ENCODE measurements at regions not wholly inside any gene's neighbourhood (a gene's known extent, or its start where the extent isn't known, plus 50 kb on each side); places are given as distances from the start of the nearest gene placed in this dataset.

DNA sequence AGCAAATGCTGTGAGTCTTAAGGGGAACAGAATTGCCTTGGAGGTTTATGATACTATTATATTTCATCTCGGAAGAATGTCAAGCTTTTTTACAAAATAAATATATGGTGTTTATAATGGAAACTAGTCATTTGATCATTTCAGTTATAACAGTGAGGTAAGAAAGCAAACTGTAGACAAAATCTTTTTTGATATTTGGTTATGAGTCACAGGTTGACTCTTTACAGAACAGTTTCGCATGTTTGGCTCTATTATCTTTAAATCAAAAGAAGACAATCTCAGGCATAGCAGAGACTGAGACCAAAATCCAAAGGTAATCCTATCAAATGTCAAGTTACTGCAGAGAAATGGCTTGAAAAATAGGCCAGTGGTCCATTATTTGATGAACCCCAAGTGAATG, 490.9 kb upstream of the MDFIC2 start:
- Histone ChIP-seq H3K4me2 (ENCODE audit: control insufficient read depth, extremely low read depth, insufficient read depth, low read depth, low read length) (no peak overlapping the region), H3K9me1 (ENCODE audit: control insufficient read depth, extremely low read depth, insufficient read depth, low read length) (no peaks in the 10 kb centered on the region), H3K4me3 (ENCODE audit: control insufficient read depth in 2 of 3, extremely low read depth in 1 of 3, insufficient read depth in 2 of 3, low read depth in 1 of 3, low read length in 3 of 3) (no peak overlapping the region), H3K36me3 (ENCODE audit: control insufficient read depth in 2 of 2, extremely low read depth in 1 of 2, insufficient read depth in 2 of 2, low read length in 2 of 2) (no peaks in the 10 kb centered on the region), H3K9me3 (ENCODE audit: control insufficient read depth, low read depth, low read length) (no peaks in the 10 kb centered on the region), H3K4me1 (ENCODE audit: control insufficient read depth, extremely low read depth, insufficient read depth, low read length) (no peaks in the 10 kb centered on the region), H2AFZ (ENCODE audit: control insufficient read depth, low read length) (no peak overlapping the region), H3K27ac (ENCODE audit: control insufficient read depth, insufficient read depth, low read length) (no peak overlapping the region), H3K79me2 (ENCODE audit: control insufficient read depth, insufficient read depth, low read length) (no peaks in the 10 kb centered on the region), H3K27me3 (ENCODE audit: control insufficient read depth, extremely low read depth, insufficient read depth, low read length) (no peaks in the 10 kb centered on the region), H3K9ac (ENCODE audit: control insufficient read depth, extremely low read depth, insufficient read depth, low read length) (no peak overlapping the region), H4K20me1 (ENCODE audit: control insufficient read depth, extremely low read depth, insufficient read depth, low read length) (no peaks in the 10 kb centered on the region)
- dilution Hi-C loops (cut with MboI; ENCODE audit: extremely low pct_ligation_motif_present, low sequenced_read_pairs): no loop called here
- DNase-seq (ENCODE audit: low read depth, low spot score) (no peak), FAIRE-seq (no peak)
- TF ChIP-seq, protein P1, sequence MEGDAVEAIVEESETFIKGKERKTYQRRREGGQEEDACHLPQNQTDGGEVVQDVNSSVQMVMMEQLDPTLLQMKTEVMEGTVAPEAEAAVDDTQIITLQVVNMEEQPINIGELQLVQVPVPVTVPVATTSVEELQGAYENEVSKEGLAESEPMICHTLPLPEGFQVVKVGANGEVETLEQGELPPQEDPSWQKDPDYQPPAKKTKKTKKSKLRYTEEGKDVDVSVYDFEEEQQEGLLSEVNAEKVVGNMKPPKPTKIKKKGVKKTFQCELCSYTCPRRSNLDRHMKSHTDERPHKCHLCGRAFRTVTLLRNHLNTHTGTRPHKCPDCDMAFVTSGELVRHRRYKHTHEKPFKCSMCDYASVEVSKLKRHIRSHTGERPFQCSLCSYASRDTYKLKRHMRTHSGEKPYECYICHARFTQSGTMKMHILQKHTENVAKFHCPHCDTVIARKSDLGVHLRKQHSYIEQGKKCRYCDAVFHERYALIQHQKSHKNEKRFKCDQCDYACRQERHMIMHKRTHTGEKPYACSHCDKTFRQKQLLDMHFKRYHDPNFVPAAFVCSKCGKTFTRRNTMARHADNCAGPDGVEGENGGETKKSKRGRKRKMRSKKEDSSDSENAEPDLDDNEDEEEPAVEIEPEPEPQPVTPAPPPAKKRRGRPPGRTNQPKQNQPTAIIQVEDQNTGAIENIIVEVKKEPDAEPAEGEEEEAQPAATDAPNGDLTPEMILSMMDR (optimal IDR thresholded peaks at IDR 0.05 in 1 of 3, IDR thresholded peaks at IDR 0.05 in 1 of 3, conservative IDR thresholded peaks at IDR 0.05 in 1 of 3; ENCODE audit: extremely low read depth in 1 of 3, insufficient read depth in 2 of 3, low read length in 3 of 3): no peak
- no peak for TF ChIP-seq EZH2 (IDR thresholded peaks at IDR 0.05; ENCODE audit: low read length)

DNA sequence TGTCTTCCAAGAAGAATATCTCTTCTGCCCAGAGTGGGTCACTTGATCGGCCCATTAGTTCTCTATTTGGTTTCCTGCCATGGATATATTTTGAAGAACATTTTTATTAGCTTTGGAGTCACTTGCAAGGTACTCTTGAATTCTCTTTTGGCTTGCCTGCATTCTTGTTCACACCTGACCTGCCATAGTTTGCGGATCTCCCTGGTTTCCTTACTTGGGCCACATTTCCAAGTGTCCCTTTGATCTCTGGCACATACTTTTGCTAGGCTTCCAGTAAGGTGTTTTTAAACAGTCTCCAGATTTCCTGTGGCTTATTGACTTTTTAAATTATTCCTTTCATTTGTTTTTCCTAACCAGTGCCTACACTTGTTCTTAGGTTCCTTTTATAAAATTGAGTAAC, 488.5 kb upstream of the MDFIC2 start:
- Histone ChIP-seq H3K9ac (ENCODE audit: control insufficient read depth, extremely low read depth, insufficient read depth, low read length) (no peak overlapping the region), H3K79me2 (ENCODE audit: control insufficient read depth, insufficient read depth, low read length) (no peaks in the 10 kb centered on the region), H3K4me2 (ENCODE audit: control insufficient read depth, extremely low read depth, insufficient read depth, low read depth, low read length) (no peak overlapping the region), H3K4me3 (ENCODE audit: control insufficient read depth in 2 of 3, extremely low read depth in 1 of 3, insufficient read depth in 2 of 3, low read depth in 1 of 3, low read length in 3 of 3) (no peak overlapping the region), H3K36me3 (ENCODE audit: control insufficient read depth in 2 of 2, extremely low read depth in 1 of 2, insufficient read depth in 2 of 2, low read length in 2 of 2) (no peaks in the 10 kb centered on the region), H3K9me3 (ENCODE audit: control insufficient read depth, low read depth, low read length) (no peaks in the 10 kb centered on the region), H4K20me1 (ENCODE audit: control insufficient read depth, extremely low read depth, insufficient read depth, low read length) (no peaks in the 10 kb centered on the region), H2AFZ (ENCODE audit: control insufficient read depth, low read length) (no peak overlapping the region), H3K4me1 (ENCODE audit: control insufficient read depth, extremely low read depth, insufficient read depth, low read length) (no peaks in the 10 kb centered on the region), H3K27ac (ENCODE audit: control insufficient read depth, insufficient read depth, low read length) (no peak overlapping the region), H3K9me1 (ENCODE audit: control insufficient read depth, extremely low read depth, insufficient read depth, low read length) (no peaks in the 10 kb centered on the region), H3K27me3 (ENCODE audit: control insufficient read depth, extremely low read depth, insufficient read depth, low read length) (no peaks in the 10 kb centered on the region)
- DNase-seq (ENCODE audit: low read depth, low spot score): no peak
- TF ChIP-seq, protein P1 (optimal IDR thresholded peaks at IDR 0.05 in 1 of 3, IDR thresholded peaks at IDR 0.05 in 1 of 3, conservative IDR thresholded peaks at IDR 0.05 in 1 of 3; ENCODE audit: extremely low read depth in 1 of 3, insufficient read depth in 2 of 3, low read length in 3 of 3): no peak
- TF ChIP-seq EZH2 (IDR thresholded peaks at IDR 0.05; ENCODE audit: low read length): no peak
- dilution Hi-C loops (cut with MboI; ENCODE audit: extremely low pct_ligation_motif_present, low sequenced_read_pairs): no loop called here
- no peak for FAIRE-seq
